COR-L47 (cell line): ENCODE measurements at regions not wholly inside any gene's neighbourhood (a gene's known extent, or its start where the extent isn't known, plus 50 kb on each side); places are given as distances from the start of the nearest gene placed in this dataset.
"Not testable (repeated sequence)": the region's sequence is repeated elsewhere in the genome, so short reads cannot be mapped to it uniquely, and the experiment has no call there.

ENCODE experiments used
- DNase-seq: peaks from one replicate; lab custom pipeline; 2025; lab: John Stamatoyannopoulos, UW

DNA sequence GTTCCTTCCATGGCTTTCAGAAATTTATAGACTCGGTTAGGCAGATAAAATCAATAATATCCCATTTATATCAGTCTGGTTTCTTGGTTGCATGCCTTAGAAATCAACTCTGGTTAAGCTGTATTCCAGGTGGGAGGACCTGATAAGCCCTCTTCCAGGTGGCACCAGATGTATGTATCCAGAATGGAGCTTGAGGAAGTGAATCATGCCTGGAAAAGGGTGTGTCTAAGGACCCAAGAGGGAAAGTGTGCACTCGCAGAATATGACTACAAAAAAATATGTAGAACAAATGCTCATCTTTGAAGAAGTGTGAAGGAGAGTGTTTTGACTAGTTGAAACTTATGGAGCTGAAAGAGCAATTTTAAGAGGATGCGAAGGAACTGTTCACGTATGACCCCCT lies 184.5 kb upstream of the IRF2BP2 start:
- not testable (repeated sequence) for DNase-seq

DNA sequence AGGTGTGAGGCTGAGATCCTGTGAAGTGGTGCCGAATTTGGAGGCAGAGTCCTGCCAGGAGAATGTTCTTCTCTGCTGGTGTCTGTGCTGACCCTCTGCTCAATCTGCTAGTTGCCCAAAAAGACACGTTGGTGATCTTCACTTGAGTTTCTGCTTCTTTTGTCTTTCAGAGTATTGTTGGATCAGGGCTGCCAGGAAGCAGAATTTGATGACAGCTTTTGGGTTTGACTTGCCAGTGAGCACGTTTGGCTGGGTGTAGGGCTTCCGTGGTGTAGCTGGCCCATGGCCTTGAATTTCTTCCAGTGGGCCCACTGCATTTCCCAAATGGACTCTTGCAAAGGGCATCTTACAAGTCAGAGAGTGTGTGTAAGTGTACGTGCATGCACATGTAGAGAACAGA lies 183.9 kb upstream of the IRF2BP2 start:
- DNase-seq, result not testable (repeated sequence)

DNA sequence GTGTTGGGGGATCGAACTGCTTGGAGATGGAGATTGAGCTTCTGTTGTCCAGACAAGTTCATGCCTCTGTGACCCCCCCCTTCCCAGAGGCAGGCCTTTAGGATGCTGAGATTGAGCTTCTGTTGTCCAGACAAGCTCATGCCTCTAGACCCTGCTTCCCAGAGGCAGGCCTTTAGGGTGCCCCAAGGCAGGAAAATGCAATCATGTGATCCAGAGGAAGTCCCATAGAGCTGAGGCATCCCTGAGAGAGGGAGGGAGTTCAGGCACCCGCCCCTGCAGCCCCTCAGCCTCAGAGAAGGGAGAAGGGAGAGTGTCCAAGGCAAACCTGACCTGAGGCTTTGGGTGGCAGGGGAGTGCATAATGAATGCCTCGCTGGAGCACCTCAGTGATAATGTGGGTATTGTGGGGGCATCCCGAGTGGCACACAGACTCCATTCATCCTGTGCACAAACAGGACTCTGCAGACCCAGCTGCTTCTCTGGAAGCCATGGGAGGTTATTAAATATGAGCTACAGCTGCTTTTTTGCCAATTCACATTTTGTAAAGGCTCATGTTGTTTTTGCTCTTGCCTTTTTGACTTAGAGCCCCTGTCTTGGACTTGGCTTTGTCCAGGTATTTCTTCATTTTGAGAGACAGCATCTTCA lies 182.4 kb upstream of the IRF2BP2 start:
- DNase-seq, result not testable (repeated sequence)

DNA sequence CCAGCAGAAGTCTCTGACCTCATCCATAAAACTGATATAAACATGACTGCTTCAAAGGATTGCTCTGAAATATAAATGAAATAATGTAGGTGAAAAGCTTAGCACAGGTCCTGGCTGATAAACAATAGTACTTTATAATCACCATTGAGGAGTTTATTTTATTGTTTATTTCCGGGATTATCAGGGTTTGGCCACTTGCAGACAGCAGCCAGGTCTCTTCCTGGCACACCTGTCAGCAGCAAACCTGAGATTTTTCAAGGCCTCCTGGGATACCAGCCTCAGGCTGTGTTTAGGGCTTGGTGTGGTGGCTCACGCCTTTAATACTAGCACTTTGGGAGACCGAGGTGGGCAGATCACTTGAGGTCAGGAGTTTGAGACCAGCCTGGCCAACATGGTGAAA lies 181.6 kb upstream of the IRF2BP2 start:
- not testable (repeated sequence) for DNase-seq

DNA sequence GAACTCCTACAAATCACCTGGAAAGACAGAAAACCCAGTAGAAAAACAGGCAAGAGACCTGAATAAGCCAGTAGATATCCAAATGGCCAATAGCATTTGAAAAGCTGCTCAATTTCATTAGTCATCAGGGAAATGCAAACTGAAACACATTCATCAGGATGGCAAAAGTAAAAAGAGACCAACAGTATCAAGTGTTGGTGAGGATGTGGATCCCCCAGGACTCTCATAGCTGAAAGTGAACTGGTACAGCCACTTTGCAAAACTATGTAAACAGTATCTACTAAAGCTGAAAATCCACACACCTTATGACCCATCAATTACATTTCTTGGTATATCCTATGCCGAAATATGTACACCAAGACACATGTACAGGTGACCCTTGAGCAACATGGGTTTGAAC lies 180.4 kb upstream of the IRF2BP2 start:
- DNase-seq, result not testable (repeated sequence)

DNA sequence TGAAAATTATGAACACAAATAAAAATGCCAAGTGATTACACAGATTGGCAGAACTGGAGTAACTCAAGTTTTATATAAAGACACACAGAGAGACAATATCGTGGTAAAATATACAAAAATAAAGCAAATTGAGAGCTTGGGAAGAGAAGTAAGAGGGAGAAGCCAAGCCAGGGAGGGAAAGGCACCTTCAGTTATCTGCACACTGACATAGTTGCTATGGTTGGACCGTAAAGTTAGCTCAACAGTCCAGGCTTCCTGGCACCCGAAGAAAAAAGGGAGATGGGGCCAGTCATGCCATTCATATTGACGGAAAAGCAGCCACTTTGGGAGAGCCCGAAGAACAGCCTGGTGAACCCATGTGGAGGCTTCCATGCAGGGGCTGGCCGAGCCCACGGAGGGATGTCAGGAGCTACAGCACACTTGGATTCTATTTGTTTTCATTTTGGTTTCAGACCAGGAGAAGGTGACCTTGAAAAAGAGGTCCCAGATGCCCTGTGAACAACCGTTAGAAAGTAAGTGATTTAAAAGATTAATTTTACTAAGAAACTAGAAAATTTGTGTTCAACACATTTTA lies 177.1 kb upstream of the IRF2BP2 start:
- DNase-seq, result not testable (repeated sequence)

DNA sequence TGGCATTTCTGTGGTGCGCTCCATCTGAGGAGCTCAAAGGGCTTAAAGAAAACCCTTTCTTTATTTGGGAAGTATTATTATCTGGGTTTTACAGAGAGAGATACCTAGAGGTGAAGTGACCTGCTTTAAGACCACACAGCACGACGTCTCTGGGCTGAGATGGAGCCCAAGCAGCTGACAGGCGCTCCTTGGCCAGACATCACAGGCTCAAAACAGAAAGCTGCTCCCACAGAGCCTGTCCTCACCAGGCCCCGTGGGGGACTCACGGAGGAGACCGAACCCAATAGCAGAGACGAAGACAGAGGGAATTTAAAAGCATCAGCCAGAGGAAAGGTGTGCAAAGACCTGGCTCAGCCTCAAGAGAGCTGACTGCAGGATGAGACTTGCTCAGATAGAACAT lies 175.9 kb upstream of the IRF2BP2 start:
- not testable (repeated sequence) for DNase-seq

DNA sequence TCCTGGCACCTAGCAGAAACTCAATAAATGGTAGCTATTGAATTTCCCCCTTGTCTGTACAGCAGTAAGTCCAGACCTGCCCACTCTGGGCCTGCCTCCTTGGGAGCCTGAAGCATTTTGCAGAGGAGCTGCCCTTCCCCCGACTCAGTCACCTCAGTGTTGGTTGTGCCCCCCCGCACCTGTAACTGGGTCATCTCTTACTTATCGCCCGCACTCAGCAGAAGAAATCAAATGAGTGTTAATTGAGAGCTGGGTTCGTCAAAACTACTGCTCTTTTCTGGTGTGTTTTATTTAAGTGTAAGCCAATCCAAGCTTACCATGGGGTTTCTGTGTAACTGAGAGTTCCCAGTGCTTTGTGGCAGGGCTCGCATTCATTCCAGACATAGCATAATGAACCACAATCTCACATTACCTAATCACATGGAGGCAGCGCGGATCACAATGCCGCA lies 175.5 kb upstream of the IRF2BP2 start:
- not testable (repeated sequence) for DNase-seq

DNA sequence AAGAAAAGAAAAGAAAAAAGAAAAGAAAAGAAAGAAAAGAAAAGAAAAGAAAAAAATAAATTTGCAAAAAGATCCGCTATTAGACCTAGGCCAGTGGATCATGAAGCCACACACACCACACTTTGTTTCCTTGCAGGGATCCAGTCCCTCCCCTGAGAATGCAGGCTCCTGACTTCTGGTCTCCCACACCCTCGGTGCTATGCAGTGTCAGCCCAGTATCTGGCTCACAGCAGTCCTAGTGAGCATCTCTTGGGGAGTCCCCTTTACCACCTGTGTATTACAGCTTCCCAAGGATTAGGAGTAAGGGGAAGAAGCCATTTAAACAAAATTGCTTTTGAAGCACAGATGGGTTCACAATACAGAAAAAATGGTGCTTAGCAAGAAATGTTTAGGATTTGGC lies 174.1 kb upstream of the IRF2BP2 start:
- not testable (repeated sequence) for DNase-seq

DNA sequence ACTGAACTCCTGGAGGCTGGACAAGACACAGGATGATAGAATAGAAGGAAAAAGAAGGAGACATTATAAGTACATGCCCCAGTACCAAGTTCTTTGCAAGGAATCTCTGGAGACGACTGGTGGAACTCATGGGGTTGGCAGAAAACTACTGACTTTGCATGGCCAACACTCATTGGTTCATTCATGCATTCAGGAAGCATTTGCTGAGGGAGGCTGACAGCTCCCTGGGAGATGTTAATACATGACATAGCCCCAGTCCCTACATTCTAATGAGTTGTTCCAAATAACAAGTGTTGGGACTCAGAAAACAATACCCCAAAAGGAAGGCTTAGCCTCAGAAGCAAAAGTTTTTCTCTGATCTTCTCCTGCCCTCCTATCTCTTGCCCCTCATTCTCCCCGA lies 172.8 kb upstream of the IRF2BP2 start:
- DNase-seq, result no peak

DNA sequence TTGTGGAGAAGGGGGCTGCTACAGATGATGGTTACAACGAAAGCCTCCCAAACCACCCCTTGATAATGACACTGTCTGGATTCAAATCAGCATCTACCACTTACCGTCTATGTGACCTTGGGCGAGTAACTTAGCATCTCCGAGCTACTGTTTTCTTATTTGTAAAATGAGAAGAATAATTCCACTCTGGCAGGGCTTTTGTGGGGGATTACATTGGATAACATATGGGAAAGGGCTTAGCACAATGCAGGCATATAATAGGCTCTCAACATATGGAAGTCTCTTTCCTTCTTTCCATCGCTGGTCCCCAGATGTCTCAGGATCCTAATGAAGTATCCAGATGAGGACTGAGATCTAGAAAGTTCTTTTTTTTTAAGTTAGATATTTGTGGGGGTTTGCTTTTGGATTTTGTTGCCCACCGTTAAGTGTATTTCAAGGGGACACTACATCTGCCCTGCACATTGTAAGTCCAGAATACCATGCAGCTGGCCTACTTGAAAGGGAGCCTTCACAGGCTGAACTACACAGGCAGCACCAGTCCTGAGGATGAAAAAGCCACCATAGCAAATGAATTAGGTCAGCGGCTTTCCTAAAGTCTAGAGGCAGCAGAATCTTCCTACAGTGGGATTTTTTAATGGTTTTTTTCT lies 172.2 kb upstream of the IRF2BP2 start:
- DNase-seq, result no peak

DNA sequence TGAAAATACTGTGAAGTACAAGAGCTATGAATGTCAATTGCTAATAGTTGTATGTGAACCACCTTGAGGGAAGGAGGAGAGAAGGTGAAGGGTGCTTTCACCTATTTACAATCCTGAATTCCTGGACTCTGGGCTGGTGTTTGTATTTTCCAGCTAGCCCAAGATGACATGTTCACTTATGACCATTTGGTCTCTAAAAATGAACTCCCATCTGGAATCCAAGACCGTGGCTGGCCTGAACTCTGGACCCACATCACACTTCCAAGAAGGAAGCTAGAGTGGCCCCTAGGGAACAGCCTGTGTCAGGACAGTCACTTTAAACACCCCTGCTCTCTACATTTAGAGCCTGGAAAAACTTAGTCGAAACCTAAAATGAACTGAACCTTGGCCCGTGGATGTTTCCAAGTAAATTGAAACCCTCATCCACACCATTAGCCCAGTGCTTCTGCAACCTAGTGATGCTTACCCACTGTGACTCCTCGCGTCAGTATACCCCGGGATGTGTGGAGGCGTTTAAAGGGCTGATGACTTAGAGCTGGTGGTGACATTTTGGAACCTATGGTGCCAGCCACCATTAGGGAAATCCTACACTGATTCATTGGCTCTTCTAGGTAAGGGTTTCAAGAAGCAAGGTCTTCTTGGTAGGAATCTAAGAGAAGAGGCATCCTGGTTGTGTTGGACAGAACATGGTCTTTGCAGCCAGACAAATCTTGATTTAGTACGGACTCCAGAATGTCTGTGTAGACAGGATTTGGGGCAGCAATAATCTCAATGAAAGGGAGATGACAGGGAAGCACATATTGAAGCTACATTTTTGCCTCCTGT lies 171.5 kb upstream of the IRF2BP2 start:
- DNase-seq, result no peak

DNA sequence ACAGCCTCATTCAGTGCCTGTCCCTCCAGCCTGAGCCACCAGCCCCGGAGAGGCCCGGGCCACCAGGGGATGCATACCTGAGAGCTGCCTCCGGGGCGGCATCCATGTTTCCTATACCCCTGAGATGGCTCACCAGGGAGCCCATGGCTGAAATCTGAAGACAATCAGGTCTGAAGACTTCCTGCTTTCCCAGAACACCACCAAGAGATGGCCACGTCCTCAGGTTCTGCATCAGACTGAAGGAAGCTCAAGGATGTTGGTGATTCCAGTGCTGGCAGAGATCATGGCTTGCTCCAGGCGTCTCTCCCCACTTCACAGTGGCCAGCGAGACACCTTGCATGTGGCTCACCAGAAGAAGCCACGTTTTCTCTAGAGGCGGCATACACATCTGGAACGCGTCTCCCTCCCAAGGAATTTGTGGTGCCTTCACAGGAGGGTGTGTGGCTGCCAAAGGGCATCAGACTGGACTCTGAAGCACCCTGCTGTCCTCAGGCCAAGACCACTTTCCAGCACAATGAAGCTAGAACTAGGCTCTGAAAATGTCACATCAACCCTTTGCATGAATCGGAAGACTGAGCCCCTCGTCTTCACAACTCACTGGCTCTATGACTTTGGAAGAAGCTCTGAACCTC lies 170.7 kb upstream of the IRF2BP2 start:
- no peak for DNase-seq

DNA sequence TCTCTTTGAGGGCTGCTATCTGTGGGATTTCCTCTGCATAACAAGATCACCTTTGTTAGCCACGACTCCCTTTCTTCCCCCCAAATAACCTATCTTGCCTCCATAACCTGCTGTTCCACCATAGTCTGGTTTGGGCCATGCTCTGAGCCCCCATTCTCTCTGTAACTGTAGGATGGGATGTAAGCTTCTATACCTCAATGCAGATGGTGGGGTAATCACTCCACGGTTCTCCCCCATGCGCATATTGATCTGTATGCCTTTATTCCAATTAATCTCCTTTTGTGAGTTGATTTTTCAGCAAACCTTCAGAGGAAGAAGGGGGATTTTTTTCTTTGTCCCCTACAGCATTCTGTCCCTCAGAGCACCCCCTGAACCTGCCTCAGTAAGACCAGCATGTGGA lies 170.1 kb upstream of the IRF2BP2 start:
- DNase-seq, result no peak

DNA sequence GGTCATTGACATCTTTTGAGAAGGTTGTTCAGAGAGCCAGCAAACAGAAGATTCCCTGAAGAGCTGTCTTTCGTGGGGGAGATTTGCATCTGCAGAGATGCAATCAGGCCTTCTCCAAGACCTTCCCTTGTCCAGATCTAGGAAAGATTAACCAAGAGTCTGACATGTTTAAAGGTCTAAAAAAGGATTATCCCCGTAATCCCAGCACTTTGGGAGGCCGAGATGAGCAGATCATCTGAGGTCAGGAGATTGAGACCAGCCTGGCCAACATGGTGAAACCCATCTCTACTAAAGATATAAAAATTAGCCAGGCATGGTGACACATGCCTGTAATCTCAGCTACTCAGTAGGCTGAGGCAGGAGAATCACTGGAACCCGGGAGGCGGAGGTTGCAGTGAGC lies 169.6 kb upstream of the IRF2BP2 start:
- DNase-seq, result not testable (repeated sequence)

DNA sequence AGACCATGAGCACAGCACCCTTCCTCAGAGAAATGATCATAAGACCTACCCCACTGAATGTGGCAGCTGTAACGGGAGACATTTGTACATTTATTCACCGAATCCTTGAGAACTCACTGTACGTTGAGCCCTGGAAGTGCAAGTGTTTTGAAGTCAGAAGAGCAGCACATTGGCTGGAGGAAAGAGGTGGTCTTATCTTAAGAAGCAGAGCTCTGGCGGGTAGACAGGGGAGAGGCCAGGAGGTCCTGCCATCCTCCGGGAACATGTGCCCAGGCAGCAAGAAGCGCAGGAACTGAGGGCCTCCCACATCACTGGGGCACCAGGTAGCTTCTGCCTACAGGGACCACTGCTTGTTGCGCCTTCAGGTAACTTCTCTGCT lies 169.2 kb upstream of the IRF2BP2 start:
- no peak for DNase-seq

DNA sequence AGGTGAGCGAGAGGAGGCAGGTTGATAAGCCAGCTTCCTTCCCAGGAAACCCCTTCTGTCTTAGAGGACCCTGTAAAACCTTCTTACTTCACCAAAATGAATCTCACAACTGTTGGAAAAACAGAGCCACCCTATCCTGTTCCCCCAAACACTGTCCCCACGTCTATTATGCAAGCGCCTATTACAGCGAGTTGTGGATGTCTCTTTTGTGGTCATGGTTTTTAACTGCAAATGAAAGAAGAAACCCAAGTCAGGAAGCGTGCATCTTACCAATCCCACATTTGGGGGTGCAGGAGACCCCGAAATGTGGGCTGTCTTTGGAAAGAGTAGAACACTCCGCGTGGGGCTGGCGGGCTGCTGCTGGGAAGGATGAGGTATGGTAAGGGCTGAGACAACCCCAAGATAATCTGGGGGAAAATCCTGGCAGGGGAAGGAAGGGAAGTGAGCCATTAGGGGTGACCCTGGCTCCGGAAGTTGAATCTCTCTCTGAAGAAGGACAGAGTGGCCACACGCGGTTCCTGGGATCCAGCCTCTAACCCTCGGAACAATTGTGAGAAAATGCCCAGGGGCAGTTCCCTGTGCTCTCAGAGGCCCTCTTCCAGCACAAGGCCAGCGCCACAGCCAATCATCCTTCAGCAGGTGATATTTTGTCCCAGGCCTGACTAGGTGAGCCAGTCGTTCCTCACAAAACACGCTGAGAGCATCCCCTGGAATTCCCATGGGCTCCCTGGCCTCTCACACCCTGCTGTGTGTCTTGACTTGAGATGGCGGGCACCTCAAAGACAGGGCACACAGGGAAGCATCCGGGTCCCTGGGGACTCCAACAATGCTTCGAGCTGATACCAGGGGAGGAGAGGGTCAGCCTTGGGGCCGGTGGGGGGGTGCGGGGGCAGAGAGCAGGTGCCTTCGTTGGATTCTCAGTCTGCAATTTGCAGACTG lies 168.5 kb upstream of the IRF2BP2 start:
- no peak for DNase-seq

DNA sequence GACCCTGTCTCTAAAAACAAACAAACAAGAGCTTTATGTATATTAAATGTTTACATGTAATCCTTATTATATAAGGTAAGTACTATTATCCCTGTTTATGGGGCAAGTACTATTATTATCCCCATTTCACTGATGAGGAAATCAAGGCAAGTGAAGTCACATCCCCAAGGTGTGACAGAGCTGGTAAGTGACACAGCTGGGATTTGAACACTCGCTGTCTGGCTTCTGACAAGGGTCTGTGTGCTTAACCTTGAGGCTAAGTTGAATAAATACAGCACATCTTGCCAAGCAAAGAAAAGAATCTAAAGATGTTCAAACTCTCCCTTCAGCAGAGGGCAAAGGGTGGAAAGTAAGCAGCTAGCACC lies 167.9 kb upstream of the IRF2BP2 start:
- no peak for DNase-seq

DNA sequence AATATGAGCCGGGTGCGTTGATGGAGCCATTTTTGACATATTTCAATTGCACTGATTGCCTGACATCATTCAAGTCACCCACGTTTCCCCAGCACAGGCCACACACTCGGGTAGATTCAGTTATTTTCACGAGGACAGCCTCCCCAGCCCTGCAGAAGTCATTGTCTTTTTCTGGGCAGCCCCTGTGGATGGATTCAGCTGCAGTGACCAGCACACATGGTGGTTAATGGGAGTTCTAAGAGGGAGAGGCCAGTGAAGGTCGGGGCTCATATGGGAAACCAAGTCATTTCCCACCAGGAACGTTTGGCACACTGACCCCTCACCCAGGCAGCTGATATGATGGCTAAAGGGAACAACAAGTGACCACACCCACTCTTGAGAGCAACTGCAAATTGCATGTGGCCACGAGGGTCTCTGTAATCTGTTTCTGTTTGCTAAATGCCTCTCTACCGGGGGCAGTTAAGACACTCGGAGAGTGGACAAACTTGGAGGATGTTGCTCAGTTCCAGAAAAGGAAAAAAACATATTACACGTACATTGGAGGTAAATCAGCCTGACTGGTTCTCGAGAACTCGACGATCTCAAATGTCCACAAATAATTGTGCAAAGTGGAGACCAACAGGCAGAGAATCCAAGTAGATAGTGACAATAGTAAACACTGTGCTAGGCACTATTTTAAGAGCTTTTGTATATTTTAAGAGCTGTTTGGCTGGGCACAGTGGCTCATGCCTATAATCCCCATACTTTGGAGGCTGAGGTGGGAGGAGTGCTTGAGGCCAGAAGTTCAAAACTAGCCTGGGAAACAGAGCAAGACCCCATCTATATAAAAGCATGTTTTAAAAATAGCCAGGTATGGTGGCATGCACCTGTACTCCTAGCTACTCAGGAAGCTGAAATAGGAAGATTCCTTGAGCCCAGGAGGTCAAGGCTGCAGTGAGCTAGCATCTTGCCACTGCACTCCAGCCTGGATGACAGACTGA lies 167.2 kb upstream of the IRF2BP2 start:
- no peak for DNase-seq
